B cell (primary cell): ENCODE measurements at regions not wholly inside any gene's neighbourhood (a gene's known extent, or its start where the extent isn't known, plus 50 kb on each side); places are given as distances from the start of the nearest gene placed in this dataset.

Source experiments
- EZH2 ChIP-seq: IDR thresholded peaks from 2 replicates; pipeline ENCODE4 v1.6.1; 2012; ENCODE audit warnings: borderline replicate concordance, low read depth, mild to moderate bottlenecking, moderate library complexity, low read length; ENCODE audit not compliant: insufficient read depth, poor library complexity, severe bottlenecking
- TF ChIP-seq, protein P1 (sequence below): fragments of 200-600 bp; IDR thresholded peaks from one replicate; pipeline ENCODE4 v1.8.0; 2022; ENCODE audit warnings: antibody characterized with exemption, mild to moderate bottlenecking

DNA sequence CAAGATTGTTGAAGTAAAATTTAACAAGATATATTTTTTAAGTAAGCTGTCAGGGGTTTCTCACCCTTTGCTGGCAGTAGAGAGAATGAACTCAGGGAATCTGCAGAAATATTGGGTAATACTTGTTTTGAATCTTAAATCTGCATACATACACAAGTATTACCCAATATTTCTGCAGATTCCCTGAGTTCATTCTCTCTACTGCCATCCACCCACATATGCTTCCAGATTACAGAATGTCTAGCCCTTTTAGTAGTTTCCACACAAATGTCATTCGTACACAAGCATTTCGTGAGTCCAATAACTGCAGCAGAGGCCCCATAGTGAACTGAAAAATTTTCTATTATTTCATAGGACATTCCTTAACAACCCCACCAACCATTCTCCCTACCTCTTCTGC lies 69.6 kb upstream of the TNFRSF21 start:
- TF ChIP-seq, protein P1, sequence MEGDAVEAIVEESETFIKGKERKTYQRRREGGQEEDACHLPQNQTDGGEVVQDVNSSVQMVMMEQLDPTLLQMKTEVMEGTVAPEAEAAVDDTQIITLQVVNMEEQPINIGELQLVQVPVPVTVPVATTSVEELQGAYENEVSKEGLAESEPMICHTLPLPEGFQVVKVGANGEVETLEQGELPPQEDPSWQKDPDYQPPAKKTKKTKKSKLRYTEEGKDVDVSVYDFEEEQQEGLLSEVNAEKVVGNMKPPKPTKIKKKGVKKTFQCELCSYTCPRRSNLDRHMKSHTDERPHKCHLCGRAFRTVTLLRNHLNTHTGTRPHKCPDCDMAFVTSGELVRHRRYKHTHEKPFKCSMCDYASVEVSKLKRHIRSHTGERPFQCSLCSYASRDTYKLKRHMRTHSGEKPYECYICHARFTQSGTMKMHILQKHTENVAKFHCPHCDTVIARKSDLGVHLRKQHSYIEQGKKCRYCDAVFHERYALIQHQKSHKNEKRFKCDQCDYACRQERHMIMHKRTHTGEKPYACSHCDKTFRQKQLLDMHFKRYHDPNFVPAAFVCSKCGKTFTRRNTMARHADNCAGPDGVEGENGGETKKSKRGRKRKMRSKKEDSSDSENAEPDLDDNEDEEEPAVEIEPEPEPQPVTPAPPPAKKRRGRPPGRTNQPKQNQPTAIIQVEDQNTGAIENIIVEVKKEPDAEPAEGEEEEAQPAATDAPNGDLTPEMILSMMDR, result no peak
- TF ChIP-seq EZH2, result no peak
